ENCODE measurements at regions not wholly inside any gene's neighbourhood (a gene's known extent, or its start where the extent isn't known, plus 50 kb on each side); places are given as distances from the start of the nearest gene placed in this dataset.
A peak's percentile ranks its signal among the peaks of the same experiment; 100 is the strongest.

DNA sequence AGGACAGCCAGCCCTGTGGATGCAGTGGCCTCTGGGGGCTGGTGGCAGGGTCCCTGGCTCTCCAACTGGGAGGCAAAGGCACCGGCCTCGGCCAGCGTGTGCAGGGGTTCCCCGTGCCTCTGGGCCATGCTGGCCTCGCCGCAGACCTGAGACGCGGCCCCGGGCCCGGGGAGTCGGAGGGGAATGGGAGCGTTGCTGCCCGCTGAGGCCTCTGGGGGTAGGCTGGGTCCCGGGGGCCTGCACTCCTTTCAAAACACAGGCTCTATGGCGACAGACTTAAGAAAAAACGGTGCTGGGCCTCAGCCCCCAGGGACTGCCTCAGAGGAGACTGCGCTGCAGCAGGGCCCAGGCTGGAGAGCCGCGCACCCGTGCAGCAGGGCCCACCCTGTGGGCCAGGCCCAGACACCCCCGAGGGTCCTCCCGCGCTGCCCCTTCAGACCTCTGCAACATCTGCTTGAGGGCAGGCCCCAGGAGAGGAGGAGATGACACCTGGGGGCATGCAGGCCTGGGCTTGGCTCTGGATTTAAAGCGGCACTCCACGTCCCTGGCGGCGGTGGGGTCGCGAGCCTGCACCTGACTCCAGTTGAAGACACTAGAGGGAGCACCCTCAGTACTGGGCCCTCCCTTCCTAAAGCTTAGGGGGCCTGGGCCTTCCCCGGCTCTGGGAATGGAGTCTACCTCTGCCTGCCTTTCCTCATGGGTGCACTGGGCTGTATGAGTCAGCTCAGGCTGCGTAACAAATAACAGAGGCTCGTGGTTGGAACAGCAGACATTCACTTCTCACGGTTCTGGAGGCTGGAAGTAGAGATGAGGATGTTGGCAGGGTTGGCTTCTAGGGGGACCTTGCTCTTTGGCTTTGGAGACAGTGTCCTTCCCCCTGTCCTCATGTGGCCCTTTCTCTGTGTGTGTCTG lies 117.4 kb upstream of the RPS6KA2 start (continued):
- TF ChIP-seq, protein P1, sequence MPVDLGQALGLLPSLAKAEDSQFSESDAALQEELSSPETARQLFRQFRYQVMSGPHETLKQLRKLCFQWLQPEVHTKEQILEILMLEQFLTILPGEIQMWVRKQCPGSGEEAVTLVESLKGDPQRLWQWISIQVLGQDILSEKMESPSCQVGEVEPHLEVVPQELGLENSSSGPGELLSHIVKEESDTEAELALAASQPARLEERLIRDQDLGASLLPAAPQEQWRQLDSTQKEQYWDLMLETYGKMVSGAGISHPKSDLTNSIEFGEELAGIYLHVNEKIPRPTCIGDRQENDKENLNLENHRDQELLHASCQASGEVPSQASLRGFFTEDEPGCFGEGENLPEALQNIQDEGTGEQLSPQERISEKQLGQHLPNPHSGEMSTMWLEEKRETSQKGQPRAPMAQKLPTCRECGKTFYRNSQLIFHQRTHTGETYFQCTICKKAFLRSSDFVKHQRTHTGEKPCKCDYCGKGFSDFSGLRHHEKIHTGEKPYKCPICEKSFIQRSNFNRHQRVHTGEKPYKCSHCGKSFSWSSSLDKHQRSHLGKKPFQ (CRISPR knock-in tag; IDR thresholded peaks at IDR 0.05; ENCODE audit: insufficient replicate concordance), result no peak
- TF ChIP-seq ZBTB42 (CRISPR knock-in tag; IDR thresholded peaks at IDR 0.05), result no peak
- TF ChIP-seq ZFX (CRISPR knock-in tag; IDR thresholded peaks at IDR 0.05; ENCODE audit: low read depth), result no peak
- TF ChIP-seq HES4 (CRISPR knock-in tag; IDR thresholded peaks at IDR 0.05; ENCODE audit: borderline replicate concordance), result no peak
- no peak for TF ChIP-seq NR2F6 (IDR thresholded peaks at IDR 0.05)
- TF ChIP-seq NR2F6 (CRISPR knock-in tag; IDR thresholded peaks at IDR 0.05), result no peak
- TF ChIP-seq, protein P2, sequence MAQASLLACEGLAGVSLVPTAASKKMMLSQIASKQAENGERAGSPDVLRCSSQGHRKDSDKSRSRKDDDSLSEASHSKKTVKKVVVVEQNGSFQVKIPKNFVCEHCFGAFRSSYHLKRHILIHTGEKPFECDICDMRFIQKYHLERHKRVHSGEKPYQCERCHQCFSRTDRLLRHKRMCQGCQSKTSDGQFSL (CRISPR knock-in tag; IDR thresholded peaks at IDR 0.05), result no peak
- TF ChIP-seq TP53 (CRISPR knock-in tag; conservative IDR thresholded peaks at IDR 0.05), result no peak
- peak; percentile 10; the same call in 1 of the 2 replicates for TF ChIP-seq PHF8 (CRISPR knock-in tag; IDR thresholded peaks at IDR 0.05)
- peak; percentile 92 for TF ChIP-seq RBAK (CRISPR knock-in tag; IDR thresholded peaks at IDR 0.05)
- TF ChIP-seq, protein P3, sequence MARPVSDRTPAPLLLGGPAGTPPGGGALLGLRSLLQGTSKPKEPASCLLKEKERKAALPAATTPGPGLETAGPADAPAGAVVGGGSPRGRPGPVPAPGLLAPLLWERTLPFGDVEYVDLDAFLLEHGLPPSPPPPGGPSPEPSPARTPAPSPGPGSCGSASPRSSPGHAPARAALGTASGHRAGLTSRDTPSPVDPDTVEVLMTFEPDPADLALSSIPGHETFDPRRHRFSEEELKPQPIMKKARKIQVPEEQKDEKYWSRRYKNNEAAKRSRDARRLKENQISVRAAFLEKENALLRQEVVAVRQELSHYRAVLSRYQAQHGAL (CRISPR knock-in tag; IDR thresholded peaks at IDR 0.05; ENCODE audit: not compliant biosample characterization), result no peak
- TF ChIP-seq NCOA1 (CRISPR knock-in tag; IDR thresholded peaks at IDR 0.05), result no peak
- TF ChIP-seq, protein P4, sequence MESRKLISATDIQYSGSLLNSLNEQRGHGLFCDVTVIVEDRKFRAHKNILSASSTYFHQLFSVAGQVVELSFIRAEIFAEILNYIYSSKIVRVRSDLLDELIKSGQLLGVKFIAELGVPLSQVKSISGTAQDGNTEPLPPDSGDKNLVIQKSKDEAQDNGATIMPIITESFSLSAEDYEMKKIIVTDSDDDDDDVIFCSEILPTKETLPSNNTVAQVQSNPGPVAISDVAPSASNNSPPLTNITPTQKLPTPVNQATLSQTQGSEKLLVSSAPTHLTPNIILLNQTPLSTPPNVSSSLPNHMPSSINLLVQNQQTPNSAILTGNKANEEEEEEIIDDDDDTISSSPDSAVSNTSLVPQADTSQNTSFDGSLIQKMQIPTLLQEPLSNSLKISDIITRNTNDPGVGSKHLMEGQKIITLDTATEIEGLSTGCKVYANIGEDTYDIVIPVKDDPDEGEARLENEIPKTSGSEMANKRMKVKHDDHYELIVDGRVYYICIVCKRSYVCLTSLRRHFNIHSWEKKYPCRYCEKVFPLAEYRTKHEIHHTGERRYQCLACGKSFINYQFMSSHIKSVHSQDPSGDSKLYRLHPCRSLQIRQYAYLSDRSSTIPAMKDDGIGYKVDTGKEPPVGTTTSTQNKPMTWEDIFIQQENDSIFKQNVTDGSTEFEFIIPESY (CRISPR knock-in tag; IDR thresholded peaks at IDR 0.05), result peak; percentile 83
- TF ChIP-seq ZNF660 (CRISPR knock-in tag; IDR thresholded peaks at IDR 0.05; ENCODE audit: borderline replicate concordance, low read depth), result no peak
- no peak for TF ChIP-seq ZNF326 (CRISPR knock-in tag; IDR thresholded peaks at IDR 0.05; ENCODE audit: borderline replicate concordance)

All from HepG2 (cell line).